ENCODE measurements at regions not wholly inside any gene's neighbourhood (a gene's known extent, or its start where the extent isn't known, plus 50 kb on each side); places are given as distances from the start of the nearest gene placed in this dataset.
A peak's percentile ranks its signal among the peaks of the same experiment; 100 is the strongest.

DNA sequence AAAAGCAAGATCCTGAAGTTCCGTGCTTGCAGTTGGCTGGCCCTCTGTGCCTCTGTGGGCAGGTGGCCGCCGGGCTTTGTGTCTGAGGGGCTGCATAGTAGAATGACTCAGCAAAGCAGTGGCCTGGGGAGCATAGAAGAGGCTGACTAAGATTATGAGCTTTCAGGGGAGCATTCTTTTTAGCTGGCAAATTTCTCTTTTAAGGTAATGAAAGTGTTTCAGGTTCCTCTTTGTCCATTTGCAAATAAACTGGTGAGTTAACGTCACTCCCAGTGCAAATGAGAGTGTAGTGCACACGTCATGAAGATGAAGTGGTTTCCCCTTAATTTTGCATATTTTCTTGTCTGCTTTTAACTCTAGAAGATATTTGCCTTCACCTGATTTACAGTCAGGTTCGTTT is 98.6 kb downstream of the BCL2L11 start:
- peaks cover 2 to 16% of the 10 kb centered on the region in 2 donors for H3K9me3 ChIP-seq (ENCODE audit: control insufficient read depth in 2 of 2, insufficient read depth in 1 of 2, low read length in 1 of 2)
- peak in 1 of 9 donors; percentile 17 for DNase-seq (ENCODE audit: low read depth in 6 of 9, low spot score in 9 of 9)
- no peak overlapping the region for H3K4me3 ChIP-seq (ENCODE audit: low read length in 2 of 2)
- H3K27ac ChIP-seq (ENCODE audit: low read depth in 1 of 2, low read length in 1 of 2) = no peak overlapping the region
- H3K27me3 ChIP-seq (ENCODE audit: control insufficient read depth in 2 of 2, insufficient read depth in 1 of 2, low read length in 1 of 2) = no peaks in the 10 kb centered on the region
- no peaks in the 10 kb centered on the region for H3K36me3 ChIP-seq (ENCODE audit: control insufficient read depth in 2 of 2, insufficient read depth in 2 of 2, low read length in 1 of 2)
- no peaks in the 10 kb centered on the region for H3K4me1 ChIP-seq (ENCODE audit: control insufficient read depth in 2 of 2, insufficient read depth in 2 of 2, low read length in 2 of 2)
- WGBS = 48% methylated on average over 6 of the region's 6 CpGs

DNA sequence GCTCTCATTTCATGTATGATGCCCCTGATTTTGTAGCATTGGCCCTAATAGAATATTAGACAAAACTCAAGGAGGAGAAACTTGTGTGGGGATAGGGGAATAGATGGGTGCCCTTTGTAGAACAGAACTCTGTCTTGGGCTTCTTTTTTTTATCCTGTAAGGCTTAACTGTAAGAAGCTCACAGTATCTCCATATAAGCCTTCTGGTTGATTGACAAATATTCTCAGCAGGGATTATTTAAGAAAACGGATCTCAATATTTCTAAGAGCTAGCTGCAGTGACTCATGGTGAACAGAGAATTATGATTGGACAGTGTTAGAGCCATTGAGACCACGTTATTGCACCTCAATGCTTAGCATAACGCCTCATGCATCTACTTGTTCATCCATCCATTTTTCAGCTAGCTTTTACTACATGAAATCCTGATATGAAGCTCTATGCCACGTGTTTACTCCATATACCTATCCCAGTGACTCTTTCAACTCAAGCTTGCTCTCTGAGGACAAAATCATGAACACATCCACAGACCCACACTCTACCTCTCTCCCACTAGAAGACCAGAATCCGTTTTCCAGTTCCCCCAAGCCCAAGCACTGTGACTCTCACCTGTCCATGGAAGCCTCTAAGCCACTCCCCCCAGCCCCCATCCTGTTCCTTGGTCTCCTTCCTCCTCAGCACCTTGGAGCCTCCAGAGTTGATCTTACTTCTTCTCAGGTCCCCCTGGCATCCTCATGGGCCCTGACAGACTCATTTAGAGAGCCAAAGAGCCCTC is 99.2 kb downstream of the BCL2L11 start:
- Histone ChIP-seq H3K4me3 (ENCODE audit: low read length in 2 of 2) (no peak overlapping the region), H3K9me3 (ENCODE audit: control insufficient read depth in 2 of 2, insufficient read depth in 1 of 2, low read length in 1 of 2) (peaks cover 2 to 16% of the 10 kb centered on the region in 2 donors), H3K27ac (ENCODE audit: low read depth in 1 of 2, low read length in 1 of 2) (no peak overlapping the region), H3K4me1 (ENCODE audit: control insufficient read depth in 2 of 2, insufficient read depth in 2 of 2, low read length in 2 of 2) (no peaks in the 10 kb centered on the region), H3K27me3 (ENCODE audit: control insufficient read depth in 2 of 2, insufficient read depth in 1 of 2, low read length in 1 of 2) (no peaks in the 10 kb centered on the region), H3K36me3 (ENCODE audit: control insufficient read depth in 2 of 2, insufficient read depth in 2 of 2, low read length in 1 of 2) (no peaks in the 10 kb centered on the region)
- no peak for DNase-seq (ENCODE audit: low read depth in 6 of 9, low spot score in 9 of 9)
- 94% methylated on average over 5 of the region's 5 CpGs for WGBS

DNA sequence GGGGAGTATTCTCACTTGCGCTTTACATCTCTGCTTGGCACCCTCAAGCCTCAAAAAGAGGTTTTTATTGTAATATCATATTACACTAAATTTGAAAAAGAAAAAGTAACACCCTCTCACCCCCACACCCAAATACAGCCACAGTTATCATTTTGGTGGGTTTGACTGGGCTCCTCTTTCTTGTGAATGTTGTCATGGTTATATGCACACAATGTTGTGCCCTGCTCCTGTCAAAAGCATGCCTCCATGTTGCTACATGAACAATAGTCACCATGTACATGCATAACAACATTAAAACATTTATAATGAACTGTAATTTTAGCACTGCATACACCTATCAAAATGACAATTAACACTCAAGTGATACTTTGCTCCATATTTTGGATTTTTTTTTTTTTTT is 100.2 kb downstream of the BCL2L11 start:
- no peak for DNase-seq (ENCODE audit: low read depth in 6 of 9, low spot score in 9 of 9)
- Histone ChIP-seq H3K9me3 (ENCODE audit: control insufficient read depth in 2 of 2, insufficient read depth in 1 of 2, low read length in 1 of 2) (peaks cover 2 to 16% of the 10 kb centered on the region in 2 donors), H3K4me3 (ENCODE audit: low read length in 2 of 2) (no peak overlapping the region), H3K27me3 (ENCODE audit: control insufficient read depth in 2 of 2, insufficient read depth in 1 of 2, low read length in 1 of 2) (no peaks in the 10 kb centered on the region), H3K36me3 (ENCODE audit: control insufficient read depth in 2 of 2, insufficient read depth in 2 of 2, low read length in 1 of 2) (no peaks in the 10 kb centered on the region), H3K4me1 (ENCODE audit: control insufficient read depth in 2 of 2, insufficient read depth in 2 of 2, low read length in 2 of 2) (no peaks in the 10 kb centered on the region), H3K27ac (ENCODE audit: low read depth in 1 of 2, low read length in 1 of 2) (no peak overlapping the region)
- 97% methylated on average over 1 of the region's 1 CpG for WGBS

DNA sequence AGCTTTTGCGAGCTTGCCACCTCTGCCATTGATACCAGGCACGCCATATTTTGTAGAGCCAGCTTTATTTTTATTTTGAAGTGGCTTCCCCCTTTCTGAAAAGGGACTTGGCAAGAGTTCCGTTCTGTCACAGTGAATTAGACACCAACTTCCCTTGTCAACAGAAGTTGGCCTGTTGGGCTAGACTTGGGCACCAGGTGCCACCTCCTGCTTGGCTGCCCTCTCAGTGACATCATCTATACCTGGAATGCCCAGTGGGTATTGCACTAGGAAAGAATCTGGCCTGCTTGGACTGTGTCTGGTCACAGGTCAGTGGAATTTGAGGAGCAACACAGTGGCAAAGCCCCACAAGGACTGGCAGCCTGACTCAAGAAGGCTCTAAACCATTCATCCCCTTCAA is 101.0 kb downstream of the BCL2L11 start:
- Histone ChIP-seq H3K27me3 (ENCODE audit: control insufficient read depth in 2 of 2, insufficient read depth in 1 of 2, low read length in 1 of 2) (no peaks in the 10 kb centered on the region), H3K4me3 (ENCODE audit: low read length in 2 of 2) (no peak overlapping the region), H3K27ac (ENCODE audit: low read depth in 1 of 2, low read length in 1 of 2) (no peak overlapping the region), H3K4me1 (ENCODE audit: control insufficient read depth in 2 of 2, insufficient read depth in 2 of 2, low read length in 2 of 2) (no peaks in the 10 kb centered on the region), H3K9me3 (ENCODE audit: control insufficient read depth in 2 of 2, insufficient read depth in 1 of 2, low read length in 1 of 2) (peaks cover 2 to 15% of the 10 kb centered on the region in 2 donors), H3K36me3 (ENCODE audit: control insufficient read depth in 2 of 2, insufficient read depth in 2 of 2, low read length in 1 of 2) (no peaks in the 10 kb centered on the region)
- no peak for DNase-seq (ENCODE audit: low read depth in 6 of 9, low spot score in 9 of 9)
- 89% methylated on average over 3 of the region's 3 CpGs for WGBS

DNA sequence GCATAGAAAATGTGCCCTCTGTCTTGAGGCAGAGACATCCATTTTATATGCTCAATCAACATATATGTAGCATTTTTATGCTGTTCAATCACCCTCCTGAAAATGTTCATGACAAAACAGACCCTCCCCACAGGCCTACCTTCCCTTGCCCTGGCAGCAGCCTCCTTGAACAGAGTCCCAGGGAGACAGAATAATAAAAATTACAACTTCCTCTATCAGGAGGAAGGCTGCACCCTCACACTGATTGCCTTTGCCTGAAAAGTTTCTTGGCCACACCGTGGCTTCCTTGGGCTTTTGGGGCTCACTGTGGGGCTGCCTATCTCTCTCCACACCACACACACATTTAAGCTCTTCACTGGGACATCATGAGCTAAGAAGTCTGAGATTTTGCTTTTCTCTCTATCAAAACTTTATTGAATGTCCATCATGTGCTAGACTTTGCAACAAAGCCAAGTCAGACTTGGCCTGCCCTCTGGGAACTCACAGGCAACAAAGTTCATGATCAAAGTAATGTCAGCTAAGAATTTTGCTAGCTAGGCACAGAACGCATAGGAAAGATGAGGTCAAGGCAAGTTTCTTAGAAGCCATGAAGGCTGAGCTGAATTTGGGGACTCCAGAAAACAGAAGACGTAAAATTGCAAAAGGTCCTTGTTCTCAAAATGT is 101.6 kb downstream of the BCL2L11 start:
- no peak for DNase-seq (ENCODE audit: low read depth in 6 of 9, low spot score in 9 of 9)
- H3K4me1 ChIP-seq (ENCODE audit: control insufficient read depth in 2 of 2, insufficient read depth in 2 of 2, low read length in 2 of 2) = no peaks in the 10 kb centered on the region
- 75% methylated on average over 3 of the region's 3 CpGs for WGBS

DNA sequence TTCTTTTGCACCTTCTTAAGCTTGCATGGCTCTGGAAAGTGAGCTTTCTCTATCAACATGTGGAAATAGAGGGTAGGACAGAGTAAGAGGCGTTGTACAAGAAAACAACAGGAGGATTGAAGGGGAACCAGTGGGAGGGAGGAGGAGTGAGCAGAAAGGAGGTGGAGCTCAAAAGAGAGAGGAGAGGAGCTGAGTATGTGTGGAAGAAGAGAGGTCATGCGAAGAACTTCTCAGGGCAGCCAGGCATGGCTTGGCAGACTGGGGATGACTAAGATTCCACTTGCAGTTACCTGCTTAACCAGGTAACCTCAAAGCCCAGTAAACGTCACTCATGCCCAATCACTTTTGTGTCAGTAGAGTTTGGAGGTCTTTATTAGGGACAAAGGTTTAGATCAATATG is 105.1 kb downstream of the BCL2L11 start:
- peaks cover 2 to 10% of the 10 kb centered on the region in 2 donors for H3K9me3 ChIP-seq (ENCODE audit: control insufficient read depth in 2 of 2, insufficient read depth in 1 of 2, low read length in 1 of 2)
- no peak for DNase-seq (ENCODE audit: low read depth in 6 of 9, low spot score in 9 of 9)
- WGBS = 93% methylated on average over 3 of the region's 3 CpGs

More for the DNA sequence above, 101.6 kb downstream of the BCL2L11 start:
- Histone ChIP-seq H3K4me3 (ENCODE audit: low read length in 2 of 2) (no peak overlapping the region), H3K36me3 (ENCODE audit: control insufficient read depth in 2 of 2, insufficient read depth in 2 of 2, low read length in 1 of 2) (no peaks in the 10 kb centered on the region), H3K27me3 (ENCODE audit: control insufficient read depth in 2 of 2, insufficient read depth in 1 of 2, low read length in 1 of 2) (no peaks in the 10 kb centered on the region), H3K27ac (ENCODE audit: low read depth in 1 of 2, low read length in 1 of 2) (no peak overlapping the region), H3K9me3 (ENCODE audit: control insufficient read depth in 2 of 2, insufficient read depth in 1 of 2, low read length in 1 of 2) (peaks cover 2 to 9% of the 10 kb centered on the region in 2 donors)

DNA sequence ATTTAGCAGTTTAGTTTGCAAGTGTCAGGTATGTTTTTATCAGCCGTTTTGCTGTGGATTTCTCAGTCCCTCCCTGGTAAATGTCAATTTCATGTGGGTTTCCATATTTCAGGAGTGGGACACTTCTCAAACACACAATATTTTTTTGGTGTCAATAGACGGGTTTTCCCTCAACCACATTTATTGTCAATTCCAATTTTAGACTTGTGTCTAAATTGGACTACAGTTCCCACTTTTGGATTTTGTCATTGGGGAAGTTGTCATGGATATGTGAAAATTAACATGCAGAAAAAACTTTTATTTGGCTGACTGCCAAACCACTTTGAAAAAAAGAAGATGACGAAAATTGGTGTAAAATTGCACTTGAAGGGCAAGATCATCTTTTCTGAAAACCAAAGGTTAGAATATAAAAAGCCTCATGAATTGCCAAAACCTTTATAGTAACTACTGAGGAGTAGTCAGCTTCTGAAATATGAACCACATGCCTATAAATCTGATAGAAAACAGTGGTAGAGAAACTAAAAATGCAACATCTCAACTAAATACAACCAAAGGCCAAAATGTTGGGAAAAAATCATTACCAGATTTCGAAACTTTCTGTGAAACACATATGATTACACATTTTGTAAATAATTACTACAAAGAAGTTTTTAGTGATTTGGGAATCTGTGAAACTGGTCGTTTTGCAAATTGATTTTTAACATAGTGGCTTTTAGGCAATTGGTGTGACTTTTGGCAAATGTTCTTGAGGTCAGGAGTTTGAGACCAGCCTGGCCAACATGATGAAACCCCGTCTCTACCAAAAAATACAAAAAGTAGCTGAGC is 106.4 kb downstream of the BCL2L11 start:
- peaks cover 2 to 10% of the 10 kb centered on the region in 2 donors for H3K9me3 ChIP-seq (ENCODE audit: control insufficient read depth in 2 of 2, insufficient read depth in 1 of 2, low read length in 1 of 2)
- H3K36me3 ChIP-seq (ENCODE audit: control insufficient read depth in 2 of 2, insufficient read depth in 2 of 2, low read length in 1 of 2) = no peaks in the 10 kb centered on the region
- DNase-seq (ENCODE audit: low read depth in 6 of 9, low spot score in 9 of 9) = peak in 1 of 9 donors; percentile 27
- WGBS = 67% methylated on average over 6 of the region's 6 CpGs
- H3K27ac ChIP-seq (ENCODE audit: low read depth in 1 of 2, low read length in 1 of 2) = no peak overlapping the region
- no peaks in the 10 kb centered on the region for H3K27me3 ChIP-seq (ENCODE audit: control insufficient read depth in 2 of 2, insufficient read depth in 1 of 2, low read length in 1 of 2)
- H3K4me3 ChIP-seq (ENCODE audit: low read length in 2 of 2) = no peak overlapping the region
- peaks cover 0 to 3% of the 10 kb centered on the region in 2 donors for H3K4me1 ChIP-seq (ENCODE audit: control insufficient read depth in 2 of 2, insufficient read depth in 2 of 2, low read length in 2 of 2)

More for the DNA sequence above, 105.1 kb downstream of the BCL2L11 start:
- Histone ChIP-seq H3K27ac (ENCODE audit: low read depth in 1 of 2, low read length in 1 of 2) (no peak overlapping the region), H3K27me3 (ENCODE audit: control insufficient read depth in 2 of 2, insufficient read depth in 1 of 2, low read length in 1 of 2) (no peaks in the 10 kb centered on the region), H3K4me3 (ENCODE audit: low read length in 2 of 2) (no peak overlapping the region), H3K36me3 (ENCODE audit: control insufficient read depth in 2 of 2, insufficient read depth in 2 of 2, low read length in 1 of 2) (no peaks in the 10 kb centered on the region), H3K4me1 (ENCODE audit: control insufficient read depth in 2 of 2, insufficient read depth in 2 of 2, low read length in 2 of 2) (peaks cover 0 to 3% of the 10 kb centered on the region in 2 donors)

DNA sequence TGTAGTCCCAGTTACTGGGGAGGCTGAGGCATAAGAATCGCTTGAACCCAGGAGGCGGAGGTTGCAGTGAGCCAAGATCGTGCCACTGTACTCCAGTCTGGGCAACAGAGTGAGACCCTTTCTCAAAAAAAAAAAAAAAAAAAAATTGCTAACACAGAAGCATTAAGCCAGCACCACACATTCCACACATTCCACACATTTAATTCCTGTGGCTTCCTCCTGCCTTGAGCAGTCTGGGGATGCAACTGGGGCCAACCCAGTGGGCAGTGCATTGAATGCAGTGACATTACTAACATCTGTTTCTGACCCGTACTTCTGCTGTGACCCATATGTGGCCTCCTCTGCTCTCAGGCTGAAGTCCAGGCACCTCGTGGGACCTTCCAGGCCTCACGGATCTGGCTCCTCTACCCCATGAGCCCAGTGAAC is 107.0 kb downstream of the BCL2L11 start:
- DNase-seq (ENCODE audit: low read depth in 6 of 9, low spot score in 9 of 9) = no peak
- Histone ChIP-seq H3K9me3 (ENCODE audit: control insufficient read depth in 2 of 2, insufficient read depth in 1 of 2, low read length in 1 of 2) (peaks cover 1 to 5% of the 10 kb centered on the region in 2 donors), H3K36me3 (ENCODE audit: control insufficient read depth in 2 of 2, insufficient read depth in 2 of 2, low read length in 1 of 2) (no peaks in the 10 kb centered on the region), H3K27ac (ENCODE audit: low read depth in 1 of 2, low read length in 1 of 2) (no peak overlapping the region), H3K27me3 (ENCODE audit: control insufficient read depth in 2 of 2, insufficient read depth in 1 of 2, low read length in 1 of 2) (no peaks in the 10 kb centered on the region), H3K4me3 (ENCODE audit: low read length in 2 of 2) (no peak overlapping the region), H3K4me1 (ENCODE audit: control insufficient read depth in 2 of 2, insufficient read depth in 2 of 2, low read length in 2 of 2) (peaks cover 0 to 3% of the 10 kb centered on the region in 2 donors)
- WGBS = 93% methylated on average over 6 of the region's 6 CpGs

All from thymus (tissue), 11 donors.